Central memory CD8-positive, alpha-beta T cell (primary cell): ENCODE measurements at regions not wholly inside any gene's neighbourhood (a gene's known extent, or its start where the extent isn't known, plus 50 kb on each side); places are given as distances from the start of the nearest gene placed in this dataset.
"Not testable (repeated sequence)": the region's sequence is repeated elsewhere in the genome, so short reads cannot be mapped to it uniquely, and the experiment has no call there.

Source experiments
- ATAC-seq: fragments of 150-1000 bp; cut with Tn5 transposase; replicated peaks from 2 replicates; pipeline ENCODE4 v1.10.0; 2022; ENCODE audit warnings: mild to moderate bottlenecking, moderate FRiP score, moderate number of reproducible peaks; ENCODE audit not compliant: poor library complexity, severe bottlenecking; ENCODE audit errors: extremely low read depth
- DNase-seq, 2 donors: peaks; one replicate each; pipeline ENCODE4 v3.0.0; 2021; ENCODE audit warnings: low spot score in 2 of 2
- H3K27ac Mint-ChIP-seq: one replicate; pipeline ENCODE4 v1.8.0; 2022; ENCODE audit warnings: low read depth, mild to moderate bottlenecking, moderate library complexity, mixed read lengths
- H3K27me3 Mint-ChIP-seq: one replicate; pipeline ENCODE4 v1.8.0; 2022; ENCODE audit warnings: mixed read lengths
- H3K36me3 Mint-ChIP-seq: one replicate; pipeline ENCODE4 v1.8.0; 2022; ENCODE audit warnings: mild to moderate bottlenecking, moderate library complexity, mixed read lengths; ENCODE audit not compliant: insufficient read depth
- H3K4me1 Mint-ChIP-seq: one replicate; pipeline ENCODE4 v1.8.0; 2022; ENCODE audit warnings: mixed read lengths
- H3K4me3 Mint-ChIP-seq: one replicate; pipeline ENCODE4 v1.8.0; 2022; ENCODE audit warnings: mild to moderate bottlenecking, moderate library complexity, mixed read lengths
- H3K9me3 Mint-ChIP-seq: one replicate; pipeline ENCODE4 v1.8.0; 2022; ENCODE audit warnings: mixed read lengths

DNA sequence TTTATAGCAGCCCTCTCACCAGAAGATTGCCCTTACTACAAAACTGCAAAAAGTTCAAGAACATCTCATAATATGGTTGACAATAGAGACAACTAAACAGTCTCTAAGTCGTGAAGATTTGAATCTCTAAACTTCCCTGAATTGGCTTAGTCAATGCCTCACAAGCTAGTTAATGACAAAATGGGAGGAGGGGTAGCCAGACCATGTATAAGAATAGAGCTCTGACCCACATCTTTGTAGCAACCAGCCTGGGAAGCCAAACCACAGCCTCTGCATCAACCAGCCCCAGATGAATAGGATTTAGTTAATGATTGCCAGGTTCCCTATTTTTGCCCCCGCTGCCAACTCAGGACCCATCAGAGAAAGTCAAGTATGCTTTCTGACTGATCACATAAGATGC, 1265.9 kb upstream of the PCDH10 start:
- not testable (repeated sequence) for H3K27me3 Mint-ChIP-seq, ATAC-seq, H3K36me3 Mint-ChIP-seq, DNase-seq, H3K4me3 Mint-ChIP-seq, H3K4me1 Mint-ChIP-seq, H3K9me3 Mint-ChIP-seq, H3K27ac Mint-ChIP-seq

- not testable (repeated sequence) for H3K27ac Mint-ChIP-seq, DNase-seq, H3K27me3 Mint-ChIP-seq, ATAC-seq, H3K4me1 Mint-ChIP-seq, H3K9me3 Mint-ChIP-seq, H3K4me3 Mint-ChIP-seq, H3K36me3 Mint-ChIP-seq
Measured at GRCh38 chr4:131925662-131926061, 1223.4 kb upstream of the PCDH10 start.

DNA sequence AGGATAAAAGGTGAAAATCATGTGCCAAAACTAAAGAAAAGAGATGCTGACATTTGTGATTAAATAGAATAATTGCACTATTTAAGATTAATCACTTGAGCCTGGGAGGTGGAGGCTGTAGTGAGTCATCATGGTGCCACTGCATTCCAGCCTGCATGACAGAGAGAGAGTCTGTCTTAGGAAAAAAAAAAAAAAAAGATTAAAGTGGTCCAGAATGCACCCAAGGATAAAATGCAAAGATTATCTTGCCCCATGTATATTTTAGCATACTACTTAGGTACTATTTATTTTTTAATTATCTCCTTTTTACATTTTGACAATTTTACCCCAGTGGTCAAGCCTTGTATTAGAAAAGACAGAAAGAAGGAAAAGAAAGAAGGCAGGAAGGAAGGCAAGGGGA, 1181.4 kb upstream of the PCDH10 start:
- not testable (repeated sequence) for H3K27me3 Mint-ChIP-seq, H3K4me1 Mint-ChIP-seq, H3K27ac Mint-ChIP-seq, H3K4me3 Mint-ChIP-seq, DNase-seq, ATAC-seq, H3K9me3 Mint-ChIP-seq, H3K36me3 Mint-ChIP-seq

- DNase-seq (no peak), ATAC-seq (no peak)
- Mint-ChIP-seq H3K9me3 (peaks cover 20% of the 10 kb centered on the region), H3K4me3 (no peak overlapping the region), H3K27ac (no peak overlapping the region), H3K36me3 (peaks cover 2% of the 10 kb centered on the region), H3K27me3 (no peaks in the 10 kb centered on the region), H3K4me1 (no peaks in the 10 kb centered on the region)
Measured at GRCh38 chr4:131974730-131975129, 1174.4 kb upstream of the PCDH10 start.

DNA sequence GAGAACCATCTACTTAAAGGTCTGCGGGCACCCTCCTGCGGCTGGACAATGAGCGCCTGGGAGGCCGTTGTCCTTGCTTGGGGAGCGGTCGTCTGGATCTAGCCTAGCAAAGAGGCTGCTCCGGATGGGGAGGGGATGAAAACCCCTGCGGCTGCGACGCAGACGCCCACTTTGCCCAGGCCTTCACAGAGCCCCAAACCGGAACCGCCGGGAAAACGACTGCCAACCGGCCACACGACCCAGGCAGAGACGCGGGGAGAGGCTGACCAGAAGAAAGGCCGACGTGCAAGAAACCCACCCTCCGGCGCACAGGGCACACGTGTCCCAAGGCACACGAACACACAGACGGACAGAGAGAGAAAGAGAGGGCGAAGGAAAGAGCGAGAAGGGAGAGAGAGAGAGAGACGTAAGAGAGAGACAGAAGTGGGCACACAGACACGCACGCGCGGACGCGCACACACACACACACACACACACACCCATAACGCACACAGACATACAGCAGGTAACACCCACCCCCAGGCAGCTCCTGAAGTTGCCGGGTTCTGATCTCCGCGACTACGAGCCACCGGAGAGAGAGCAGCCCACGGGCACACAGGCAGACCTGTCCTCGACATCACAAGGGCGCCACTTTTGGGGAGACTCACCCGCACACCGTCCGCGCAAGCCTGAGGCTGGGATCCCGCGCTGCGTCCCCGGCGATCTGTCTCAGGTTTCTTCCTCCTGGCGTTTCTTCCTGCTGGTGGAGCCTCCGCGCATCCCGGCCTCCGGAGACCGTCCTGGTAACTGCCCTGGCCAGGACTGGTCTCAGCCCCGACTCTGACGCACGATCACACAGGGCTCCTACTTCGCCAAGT, 1173.6 kb upstream of the PCDH10 start:
- not testable (repeated sequence) for H3K36me3 Mint-ChIP-seq, H3K27me3 Mint-ChIP-seq, ATAC-seq, H3K27ac Mint-ChIP-seq, DNase-seq, H3K4me1 Mint-ChIP-seq
- Mint-ChIP-seq H3K9me3 (peaks cover 20% of the 10 kb centered on the region), H3K4me3 (peak overlapping the region; percentile 43)

GRCh38 chr4:131976133-131977002, 1172.7 kb upstream of the PCDH10 start:
- H3K27ac Mint-ChIP-seq = not testable (repeated sequence)

GRCh38 chr4:131978120-131978519, 1171.0 kb upstream of the PCDH10 start:
- ATAC-seq (no peak), DNase-seq (no peak)
- Mint-ChIP-seq H3K27ac (no peak overlapping the region), H3K4me3 (no peak overlapping the region), H3K27me3 (no peaks in the 10 kb centered on the region), H3K36me3 (peaks cover 2% of the 10 kb centered on the region), H3K4me1 (no peaks in the 10 kb centered on the region), H3K9me3 (peaks cover 20% of the 10 kb centered on the region)

More at GRCh38 chr4:131976133-131977002, 1172.7 kb upstream of the PCDH10 start:
- Mint-ChIP-seq H3K4me3 (peak overlapping the region; percentile 43), H3K9me3 (peaks cover 20% of the 10 kb centered on the region)
- not testable (repeated sequence) for H3K27me3 Mint-ChIP-seq, ATAC-seq, H3K36me3 Mint-ChIP-seq, DNase-seq, H3K4me1 Mint-ChIP-seq

DNA sequence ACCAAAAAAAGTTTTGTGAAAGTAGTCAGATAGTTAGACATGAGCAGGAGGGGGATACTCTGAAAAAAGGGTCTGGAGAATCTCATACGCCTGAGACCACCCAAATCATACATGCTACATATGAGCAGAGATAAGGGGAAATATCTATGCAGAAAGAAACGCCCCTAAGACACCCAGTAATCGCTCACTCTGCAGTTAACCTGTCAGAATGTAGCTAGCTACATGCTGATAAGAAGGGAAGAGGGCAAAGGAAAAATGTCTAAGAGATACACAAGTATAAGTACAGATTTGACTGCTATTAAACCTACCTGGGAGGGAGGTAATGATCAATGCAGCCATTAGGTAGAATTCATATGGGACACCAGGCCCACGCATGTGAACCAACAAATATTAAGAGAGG, 1159.5 kb upstream of the PCDH10 start:
- Mint-ChIP-seq H3K4me3 (no peak overlapping the region), H3K27me3 (no peaks in the 10 kb centered on the region), H3K4me1 (no peaks in the 10 kb centered on the region), H3K36me3 (peaks cover 2% of the 10 kb centered on the region), H3K27ac (no peak overlapping the region), H3K9me3 (peaks cover 7% of the 10 kb centered on the region)
- ATAC-seq = no peak
- DNase-seq = no peak

- Mint-ChIP-seq H3K27ac (no peak overlapping the region), H3K27me3 (no peaks in the 10 kb centered on the region), H3K9me3 (peaks cover 6% of the 10 kb centered on the region), H3K36me3 (no peaks in the 10 kb centered on the region), H3K4me3 (no peak overlapping the region), H3K4me1 (no peaks in the 10 kb centered on the region)
- DNase-seq = no peak
- ATAC-seq = no peak
Measured at GRCh38 chr4:132001542-132001941, 1147.6 kb upstream of the PCDH10 start.

DNA sequence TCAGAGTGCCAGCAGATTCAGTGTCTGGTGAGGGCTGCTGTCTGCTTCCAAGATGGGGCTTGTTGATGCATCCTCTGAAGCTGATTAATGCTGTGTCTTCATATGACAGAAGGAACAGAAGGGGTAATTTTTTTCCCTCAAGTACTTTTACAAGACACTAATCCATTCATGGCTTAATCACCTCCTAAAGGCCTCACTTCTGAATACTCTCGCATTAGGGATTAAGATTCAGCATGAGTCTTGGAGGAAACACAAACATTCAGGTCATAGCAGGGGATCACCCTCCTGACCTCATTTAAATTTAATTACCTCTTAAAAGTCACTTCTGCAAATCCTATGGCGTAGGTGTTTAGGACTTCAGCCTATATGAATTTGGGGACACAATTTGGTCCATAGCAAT, 1145.5 kb upstream of the PCDH10 start:
- no peaks in the 10 kb centered on the region for H3K4me1 Mint-ChIP-seq
- H3K27ac Mint-ChIP-seq = no peak overlapping the region
- no peaks in the 10 kb centered on the region for H3K36me3 Mint-ChIP-seq
- H3K9me3 Mint-ChIP-seq = peaks cover 6% of the 10 kb centered on the region
- no peaks in the 10 kb centered on the region for H3K27me3 Mint-ChIP-seq
- no peak for DNase-seq
- no peak overlapping the region for H3K4me3 Mint-ChIP-seq
- ATAC-seq = no peak

DNA sequence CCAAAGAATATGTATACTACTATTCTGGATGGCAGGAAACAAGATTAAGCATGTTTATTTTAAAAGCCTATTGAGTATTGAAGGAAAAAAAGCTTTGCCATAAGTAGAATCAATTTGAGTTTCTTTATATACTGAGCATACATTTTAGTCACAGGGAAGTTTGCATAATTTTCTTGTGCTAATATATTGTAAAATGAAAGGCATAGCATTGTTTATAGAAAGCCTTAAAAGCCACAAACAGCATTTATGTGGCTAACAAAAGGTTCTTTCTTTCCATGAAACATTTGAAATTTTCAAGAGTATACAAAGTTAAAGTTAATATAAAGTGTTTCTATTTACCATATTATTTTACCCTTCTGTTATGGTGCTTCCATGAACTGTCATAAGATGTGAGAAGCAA, 1133.8 kb upstream of the PCDH10 start:
- Mint-ChIP-seq H3K27ac (no peak overlapping the region), H3K27me3 (no peaks in the 10 kb centered on the region), H3K4me1 (no peaks in the 10 kb centered on the region), H3K9me3 (peaks cover 5% of the 10 kb centered on the region), H3K36me3 (no peaks in the 10 kb centered on the region), H3K4me3 (no peak overlapping the region)
- no peak for DNase-seq
- ATAC-seq = no peak

GRCh38 chr4:132016703-132017350, 1132.3 kb upstream of the PCDH10 start:
- H3K9me3 Mint-ChIP-seq = peaks cover 5% of the 10 kb centered on the region
- H3K36me3 Mint-ChIP-seq = no peaks in the 10 kb centered on the region
- no peaks in the 10 kb centered on the region for H3K4me1 Mint-ChIP-seq
- no peak for ATAC-seq
- H3K27me3 Mint-ChIP-seq = no peaks in the 10 kb centered on the region
- no peak overlapping the region for H3K4me3 Mint-ChIP-seq
- DNase-seq = no peak
- H3K27ac Mint-ChIP-seq = no peak overlapping the region
